ENCODE measurements at regions not wholly inside any gene's neighbourhood (a gene's known extent, or its start where the extent isn't known, plus 50 kb on each side); places are given as distances from the start of the nearest gene placed in this dataset.

DNA sequence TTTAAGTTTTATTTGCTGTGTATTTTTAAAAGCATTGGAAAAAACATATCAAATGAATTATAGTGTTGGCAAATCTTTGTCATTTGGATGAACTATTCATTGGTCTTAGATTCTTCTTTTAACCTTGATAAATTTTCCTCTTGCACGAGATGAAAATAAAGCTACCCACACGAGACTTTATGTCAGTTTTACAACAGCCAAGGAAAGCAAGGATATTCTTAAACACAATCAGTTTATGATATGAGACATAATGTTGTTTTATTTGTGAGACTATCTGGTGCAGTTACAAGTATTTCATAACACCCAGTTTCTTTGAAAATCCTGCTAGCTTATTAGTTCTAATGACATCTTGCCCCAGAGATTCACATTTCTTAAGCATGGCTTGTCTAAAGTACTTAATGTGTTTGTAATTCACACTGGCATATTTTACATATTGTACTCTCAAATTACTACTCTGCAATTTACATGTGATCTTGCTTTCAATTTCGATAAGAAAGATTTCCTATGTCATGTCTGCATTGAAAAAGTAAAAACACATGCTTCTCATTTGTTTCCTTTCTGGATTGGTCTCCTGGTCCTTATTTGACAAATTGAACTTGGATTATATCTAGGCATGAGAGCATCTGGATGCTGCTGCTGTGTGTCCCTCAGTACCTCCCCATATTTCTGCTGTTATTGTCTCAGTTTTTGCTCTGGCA, 955.5 kb upstream of the PCDH9 start:
- Histone ChIP-seq H3F3A (ENCODE audit: low read depth) (no peaks in the 10 kb centered on the region), H3K4me3 (no peak overlapping the region), H4K20me1 (ENCODE audit: low read depth) (no peaks in the 10 kb centered on the region), H2AFZ (replicated peaks) (no peak overlapping the region), H3K9ac (no peak overlapping the region), H3K79me2 (ENCODE audit: low read depth) (no peaks in the 10 kb centered on the region), H3K4me1 (no peaks in the 10 kb centered on the region), H3K36me3 (no peaks in the 10 kb centered on the region), H3K9me3 (ENCODE audit: low read depth) (no peaks in the 10 kb centered on the region), H3K27me3 (no peaks in the 10 kb centered on the region), H3K27ac (no peak overlapping the region), H3K4me2 (no peak overlapping the region)
- H3K27ac Mint-ChIP-seq, result no peak overlapping the region
- DNase-seq (ENCODE audit: low spot score), result no peak
- TF ChIP-seq, protein P1, sequence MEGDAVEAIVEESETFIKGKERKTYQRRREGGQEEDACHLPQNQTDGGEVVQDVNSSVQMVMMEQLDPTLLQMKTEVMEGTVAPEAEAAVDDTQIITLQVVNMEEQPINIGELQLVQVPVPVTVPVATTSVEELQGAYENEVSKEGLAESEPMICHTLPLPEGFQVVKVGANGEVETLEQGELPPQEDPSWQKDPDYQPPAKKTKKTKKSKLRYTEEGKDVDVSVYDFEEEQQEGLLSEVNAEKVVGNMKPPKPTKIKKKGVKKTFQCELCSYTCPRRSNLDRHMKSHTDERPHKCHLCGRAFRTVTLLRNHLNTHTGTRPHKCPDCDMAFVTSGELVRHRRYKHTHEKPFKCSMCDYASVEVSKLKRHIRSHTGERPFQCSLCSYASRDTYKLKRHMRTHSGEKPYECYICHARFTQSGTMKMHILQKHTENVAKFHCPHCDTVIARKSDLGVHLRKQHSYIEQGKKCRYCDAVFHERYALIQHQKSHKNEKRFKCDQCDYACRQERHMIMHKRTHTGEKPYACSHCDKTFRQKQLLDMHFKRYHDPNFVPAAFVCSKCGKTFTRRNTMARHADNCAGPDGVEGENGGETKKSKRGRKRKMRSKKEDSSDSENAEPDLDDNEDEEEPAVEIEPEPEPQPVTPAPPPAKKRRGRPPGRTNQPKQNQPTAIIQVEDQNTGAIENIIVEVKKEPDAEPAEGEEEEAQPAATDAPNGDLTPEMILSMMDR (IDR thresholded peaks at IDR 0.05), result no peak
- no peak for TF ChIP-seq EZH2 (IDR thresholded peaks at IDR 0.05)
- no peak for TF ChIP-seq EZH2phosphoT487 (IDR thresholded peaks at IDR 0.05)
- no peak overlapping the region for H3K4me3 Mint-ChIP-seq
- H3K36me3 Mint-ChIP-seq, result no peaks in the 10 kb centered on the region
- peaks cover 3% of the 10 kb centered on the region for H3K4me1 Mint-ChIP-seq
- H3K27me3 Mint-ChIP-seq (ENCODE audit: insufficient read depth, low read depth), result no peaks in the 10 kb centered on the region
- no peaks in the 10 kb centered on the region for H3K9me3 Mint-ChIP-seq

DNA sequence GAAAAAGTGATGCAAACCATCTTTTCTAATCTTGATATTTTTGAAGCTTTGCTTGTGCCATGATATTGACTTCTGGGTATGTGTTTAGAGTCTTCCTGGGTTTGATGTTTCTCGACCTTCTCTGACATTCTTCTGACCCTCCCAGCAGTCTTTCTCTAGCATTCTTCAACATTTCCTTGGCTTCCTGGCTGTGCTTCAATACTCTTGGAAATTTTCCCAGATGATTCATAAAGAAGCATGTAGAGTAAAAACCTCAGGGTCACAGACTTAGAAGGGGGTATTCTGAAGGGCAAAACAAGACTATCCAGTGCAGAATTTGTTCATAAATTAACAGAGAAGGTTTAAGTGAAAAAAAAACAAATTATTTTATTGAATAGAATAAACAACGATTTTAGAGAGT, 946.3 kb upstream of the PCDH9 start:
- no peaks in the 10 kb centered on the region for H3K27me3 Mint-ChIP-seq (ENCODE audit: insufficient read depth, low read depth)
- Histone ChIP-seq H3K9ac (no peak overlapping the region), H3K4me3 (no peak overlapping the region), H4K20me1 (ENCODE audit: low read depth) (no peaks in the 10 kb centered on the region), H2AFZ (replicated peaks) (no peak overlapping the region), H3K79me2 (ENCODE audit: low read depth) (no peaks in the 10 kb centered on the region), H3F3A (ENCODE audit: low read depth) (no peaks in the 10 kb centered on the region), H3K27ac (no peak overlapping the region), H3K27me3 (no peaks in the 10 kb centered on the region), H3K36me3 (no peaks in the 10 kb centered on the region), H3K4me2 (no peak overlapping the region), H3K9me3 (ENCODE audit: low read depth) (no peaks in the 10 kb centered on the region), H3K4me1 (no peaks in the 10 kb centered on the region)
- peaks cover 4% of the 10 kb centered on the region for H3K4me1 Mint-ChIP-seq
- H3K4me3 Mint-ChIP-seq, result no peak overlapping the region
- no peak for DNase-seq (ENCODE audit: low spot score)
- H3K9me3 Mint-ChIP-seq, result peaks cover 20% of the 10 kb centered on the region
- TF ChIP-seq EZH2 (IDR thresholded peaks at IDR 0.05), result no peak
- TF ChIP-seq, protein P1 (IDR thresholded peaks at IDR 0.05), result no peak
- TF ChIP-seq EZH2phosphoT487 (IDR thresholded peaks at IDR 0.05), result no peak
- H3K36me3 Mint-ChIP-seq, result peaks cover 13% of the 10 kb centered on the region
- peak overlapping the region; percentile 25 for H3K27ac Mint-ChIP-seq

DNA sequence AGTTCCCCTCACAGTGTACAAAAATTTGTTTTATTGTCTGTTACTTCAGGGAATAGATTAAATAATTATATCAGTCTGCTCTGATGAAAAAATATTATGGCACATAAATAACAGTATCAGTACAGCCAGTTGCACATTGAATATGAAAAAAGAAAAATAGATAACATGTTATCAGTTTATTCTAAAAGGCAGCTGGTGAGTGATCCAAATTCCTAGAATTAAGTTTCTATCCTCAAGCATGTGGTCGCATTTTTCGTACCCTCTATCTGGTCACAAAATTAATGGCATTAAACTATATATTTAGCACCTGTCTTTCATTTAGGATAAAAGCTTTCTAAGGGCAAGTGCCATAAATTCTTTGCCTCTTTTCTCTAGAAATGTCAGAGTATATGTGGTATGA, 944.8 kb upstream of the PCDH9 start:
- no peak overlapping the region for H2AFZ ChIP-seq (replicated peaks)
- H3K4me3 ChIP-seq, result no peak overlapping the region
- H3F3A ChIP-seq (ENCODE audit: low read depth), result no peaks in the 10 kb centered on the region
- H3K36me3 ChIP-seq, result no peaks in the 10 kb centered on the region
- Mint-ChIP-seq H3K4me3 (no peak overlapping the region), H3K4me1 (peaks cover 4% of the 10 kb centered on the region), H3K36me3 (peaks cover 9% of the 10 kb centered on the region), H3K27ac (no peak overlapping the region), H3K27me3 (ENCODE audit: insufficient read depth, low read depth) (no peaks in the 10 kb centered on the region), H3K9me3 (peaks cover 16% of the 10 kb centered on the region)
- no peak overlapping the region for H3K9ac ChIP-seq
- no peaks in the 10 kb centered on the region for H3K9me3 ChIP-seq (ENCODE audit: low read depth)
- TF ChIP-seq EZH2 (IDR thresholded peaks at IDR 0.05), result no peak
- no peak for TF ChIP-seq EZH2phosphoT487 (IDR thresholded peaks at IDR 0.05)
- TF ChIP-seq, protein P1 (IDR thresholded peaks at IDR 0.05), result no peak
- DNase-seq (ENCODE audit: low spot score), result no peak
- H3K27ac ChIP-seq, result no peak overlapping the region
- no peaks in the 10 kb centered on the region for H4K20me1 ChIP-seq (ENCODE audit: low read depth)
- no peak overlapping the region for H3K4me2 ChIP-seq
- no peaks in the 10 kb centered on the region for H3K4me1 ChIP-seq
- H3K79me2 ChIP-seq (ENCODE audit: low read depth), result no peaks in the 10 kb centered on the region
- H3K27me3 ChIP-seq, result no peaks in the 10 kb centered on the region

Measured in neural progenitor cell (in vitro differentiated cells).